CD4-positive, alpha-beta T cell (primary cell): ENCODE measurements at regions not wholly inside any gene's neighbourhood (a gene's known extent, or its start where the extent isn't known, plus 50 kb on each side); places are given as distances from the start of the nearest gene placed in this dataset.

ENCODE experiments used
- ATAC-seq: fragments of 200-7000 bp; cut with Tn5 transposase; one replicate; pipeline ENCODE4 v1.10.0; 2022; ENCODE audit warnings: mild to moderate bottlenecking; ENCODE audit not compliant: poor library complexity
- CTCF ChIA-PET: fragments of 350-600 bp; sonication (Branson Sonifier 250); formaldehyde crosslinking; loops from one replicate; lab custom pipeline; 2021; ENCODE audit warnings: antibody characterized with exemption, inconsistent platforms; lab: Charles Lee
- POLR2A ChIA-PET: fragments of 350-600 bp; sonication (Branson Sonifier 250); formaldehyde crosslinking; loops from one replicate; lab custom pipeline; 2021; ENCODE audit warnings: antibody characterized with exemption, inconsistent platforms; lab: Charles Lee
- DNase-seq, 14 experiments: peaks; one replicate each; pipeline ENCODE4 v3.0.0-alpha.2; 2013 to 2020; ENCODE audit warnings: mixed read lengths in 2 of 14
- H3K27ac ChIP-seq, 2 donors: one replicate each; pipeline versions ENCODE4 v1.5.1 to v1.7.0; 2013; ENCODE audit warnings: low read length in 2 of 2, low read depth in 1 of 2, mild to moderate bottlenecking in 1 of 2
- H3K27me3 ChIP-seq, 2 experiments: 1 replicate in 1 of 2; 2 replicates in 1 of 2; pipeline versions ENCODE4 v1.6.1 to v1.7.0; 2013; ENCODE audit warnings: low read length in 2 of 2, control low read depth in 1 of 2, mild to moderate bottlenecking in 1 of 2, moderate library complexity in 1 of 2; ENCODE audit not compliant: insufficient read depth in 2 of 2, control insufficient read depth in 1 of 2
- H3K36me3 ChIP-seq: one replicate; pipeline ENCODE4 v1.6.1; 2013; ENCODE audit warnings: low read length, control low read depth; ENCODE audit not compliant: insufficient read depth
- H3K4me1 ChIP-seq: one replicate; pipeline ENCODE4 v1.6.1; 2013; ENCODE audit warnings: low read length, control low read depth; ENCODE audit not compliant: insufficient read depth
- H3K4me3 ChIP-seq: one replicate; pipeline ENCODE4 v1.5.1; 2013; ENCODE audit warnings: mild to moderate bottlenecking, low read length, moderate library complexity
- H3K9me3 ChIP-seq, 2 experiments: 1 replicate in 1 of 2; 2 replicates in 1 of 2; pipeline versions ENCODE4 v1.6.1 to v1.7.0; 2013; ENCODE audit warnings: low read length in 2 of 2, mild to moderate bottlenecking in 2 of 2, control low read depth in 1 of 2, moderate library complexity in 1 of 2; ENCODE audit not compliant: control insufficient read depth in 1 of 2, insufficient read depth in 1 of 2
- H3K27ac Mint-ChIP-seq: one replicate; pipeline ENCODE4 v1.8.0; 2020; ENCODE audit warnings: mixed read lengths
- H3K27me3 Mint-ChIP-seq: one replicate; pipeline ENCODE4 v1.8.0; 2021; ENCODE audit warnings: mixed read lengths
- H3K36me3 Mint-ChIP-seq: one replicate; pipeline ENCODE4 v1.8.0; 2021; ENCODE audit warnings: low read depth, mixed read lengths
- H3K4me1 Mint-ChIP-seq: one replicate; pipeline ENCODE4 v1.8.0; 2021; ENCODE audit warnings: low read depth, mixed read lengths
- H3K4me3 Mint-ChIP-seq: one replicate; pipeline ENCODE4 v1.8.0; 2020; ENCODE audit warnings: mild to moderate bottlenecking, mixed read lengths
- H3K9me3 Mint-ChIP-seq: one replicate; pipeline ENCODE4 v1.8.0; 2020; ENCODE audit warnings: mixed read lengths
- CTCF ChIP-seq: fragments of 200-600 bp; IDR thresholded peaks from one replicate; pipeline ENCODE4 v1.8.0; 2022; ENCODE audit warnings: antibody characterized with exemption, mild to moderate bottlenecking
- intact Hi-C, 2 experiments: fragments of 100-400 bp; cut with DNase I in 1 of 2; cut with micrococcal nuclease in 1 of 2; formaldehyde crosslinking; loops; one replicate each; pipeline versions ENCODE4 v1.15.1 to v1.9.0; 2023 to 2025; cut with DNase I, micrococcal nuclease

GRCh38 chr5:85515588-85515987 lies 1102.2 kb upstream of the COX7C start:
- DNase-seq (no peak), ATAC-seq (no peak)
- intact Hi-C loops = no loop called here
- ChIA-PET CTCF (no interaction called here), POLR2A (no interaction called here)
- H3K4me3 Mint-ChIP-seq = no peak overlapping the region
- no peak overlapping the region for H3K4me3 ChIP-seq
- H3K27ac Mint-ChIP-seq = no peak overlapping the region
- H3K4me1 ChIP-seq = no peaks in the 10 kb centered on the region
- no peaks in the 10 kb centered on the region for H3K4me1 Mint-ChIP-seq
- peaks cover 0 to 8% of the 10 kb centered on the region in 2 experiments for H3K9me3 ChIP-seq
- no peaks in the 10 kb centered on the region for H3K36me3 Mint-ChIP-seq
- H3K27me3 Mint-ChIP-seq = no peaks in the 10 kb centered on the region
- no peak for TF ChIP-seq CTCF
- H3K27ac ChIP-seq = no peak overlapping the region
- no peaks in the 10 kb centered on the region for H3K27me3 ChIP-seq
- H3K9me3 Mint-ChIP-seq = peaks cover 8% of the 10 kb centered on the region
- H3K36me3 ChIP-seq = no peaks in the 10 kb centered on the region

- Histone ChIP-seq H3K27ac (no peak overlapping the region), H3K4me1 (no peaks in the 10 kb centered on the region), H3K36me3 (no peaks in the 10 kb centered on the region), H3K4me3 (no peak overlapping the region), H3K9me3 (peaks cover 0 to 8% of the 10 kb centered on the region in 2 experiments), H3K27me3 (no peaks in the 10 kb centered on the region)
- Mint-ChIP-seq H3K4me1 (no peaks in the 10 kb centered on the region), H3K9me3 (peaks cover 4% of the 10 kb centered on the region), H3K27me3 (no peaks in the 10 kb centered on the region), H3K27ac (no peak overlapping the region), H3K36me3 (no peaks in the 10 kb centered on the region), H3K4me3 (no peak overlapping the region)
- ChIA-PET CTCF (no interaction called here), POLR2A (no interaction called here)
- DNase-seq = no peak
- ATAC-seq = no peak
- intact Hi-C loops = no loop called here
- no peak for TF ChIP-seq CTCF
These were observed 1100.4 kb upstream of the COX7C start for GRCh38 chr5:85517386-85517785.

GRCh38 chr5:85533341-85534047 lies 1084.2 kb upstream of the COX7C start:
- H3K27me3 ChIP-seq = no peaks in the 10 kb centered on the region
- no peaks in the 10 kb centered on the region for H3K4me1 ChIP-seq
- H3K9me3 Mint-ChIP-seq = no peaks in the 10 kb centered on the region
- H3K4me1 Mint-ChIP-seq = no peaks in the 10 kb centered on the region
- H3K36me3 ChIP-seq = no peaks in the 10 kb centered on the region
- intact Hi-C loops = no loop called here
- ATAC-seq (no peak), DNase-seq (no peak)
- ChIA-PET CTCF (no interaction called here), POLR2A (no interaction called here)
- no peaks in the 10 kb centered on the region for H3K27me3 Mint-ChIP-seq
- no peak overlapping the region for H3K4me3 ChIP-seq
- H3K27ac ChIP-seq = no peak overlapping the region
- TF ChIP-seq CTCF = no peak
- H3K9me3 ChIP-seq = no peaks in the 10 kb centered on the region
- no peaks in the 10 kb centered on the region for H3K36me3 Mint-ChIP-seq
- H3K4me3 Mint-ChIP-seq = no peak overlapping the region
- no peak overlapping the region for H3K27ac Mint-ChIP-seq
